ENCODE measurements at regions not wholly inside any gene's neighbourhood (a gene's known extent, or its start where the extent isn't known, plus 50 kb on each side); places are given as distances from the start of the nearest gene placed in this dataset.

GRCh38 chr4:164357957-164358356 is 396.0 kb upstream of the SMIM31 start:
- H3K36me3 ChIP-seq = no peaks in the 10 kb centered on the region
- no peaks in the 10 kb centered on the region for H3K27me3 ChIP-seq
- H3K4me1 ChIP-seq = no peaks in the 10 kb centered on the region
- intact Hi-C loops (cut with DNase I; ENCODE audit: low total_unique reads) = no loop called here
- H3K27ac ChIP-seq = no peak overlapping the region
- no peak overlapping the region for H3K4me3 ChIP-seq
- DNase-seq = no peak
- TF ChIP-seq CTCF (IDR thresholded peaks at IDR 0.05) = no peak
- no peak for TF ChIP-seq POLR2A (IDR thresholded peaks at IDR 0.05)
- no peak for TF ChIP-seq EP300 (IDR thresholded peaks at IDR 0.05)
- TF ChIP-seq POLR2AphosphoS5 (IDR thresholded peaks at IDR 0.05) = no peak
- WGBS, 5 donors = 36 to 47% (median 42%) methylated on average over 2 of the region's 2 CpGs
- no peaks in the 10 kb centered on the region for H3K9me3 ChIP-seq

DNA sequence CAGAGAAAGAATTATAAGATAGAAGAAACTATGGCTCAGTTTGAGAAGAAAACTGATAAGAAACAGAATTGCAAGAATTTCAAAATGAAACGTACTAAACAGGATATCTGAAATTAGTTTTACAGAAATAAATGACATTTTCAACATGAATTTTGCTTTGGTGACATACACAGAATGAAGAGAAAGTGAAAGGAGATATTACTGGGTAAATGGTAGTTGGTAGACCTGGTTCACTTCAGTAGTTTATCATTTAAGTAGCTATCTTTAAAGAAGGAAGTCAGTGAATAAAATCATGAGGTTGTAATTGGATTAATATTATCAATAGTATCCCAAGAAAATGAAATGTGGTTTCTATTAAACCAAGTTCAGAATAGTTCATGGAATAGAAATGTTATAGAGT is 395.5 kb upstream of the SMIM31 start:
- WGBS, 5 donors = 78 to 91% (median 81%) methylated on average over 1 of the region's 1 CpG
- H3K27ac ChIP-seq = no peak overlapping the region
- intact Hi-C loops (cut with DNase I; ENCODE audit: low total_unique reads) = no loop called here
- H3K36me3 ChIP-seq = no peaks in the 10 kb centered on the region
- no peaks in the 10 kb centered on the region for H3K4me1 ChIP-seq
- DNase-seq = no peak
- H3K27me3 ChIP-seq = no peaks in the 10 kb centered on the region
- H3K4me3 ChIP-seq = no peak overlapping the region
- no peaks in the 10 kb centered on the region for H3K9me3 ChIP-seq
- TF ChIP-seq EP300 (IDR thresholded peaks at IDR 0.05) (no peak), CTCF (IDR thresholded peaks at IDR 0.05) (no peak), POLR2AphosphoS5 (IDR thresholded peaks at IDR 0.05) (no peak)

DNA sequence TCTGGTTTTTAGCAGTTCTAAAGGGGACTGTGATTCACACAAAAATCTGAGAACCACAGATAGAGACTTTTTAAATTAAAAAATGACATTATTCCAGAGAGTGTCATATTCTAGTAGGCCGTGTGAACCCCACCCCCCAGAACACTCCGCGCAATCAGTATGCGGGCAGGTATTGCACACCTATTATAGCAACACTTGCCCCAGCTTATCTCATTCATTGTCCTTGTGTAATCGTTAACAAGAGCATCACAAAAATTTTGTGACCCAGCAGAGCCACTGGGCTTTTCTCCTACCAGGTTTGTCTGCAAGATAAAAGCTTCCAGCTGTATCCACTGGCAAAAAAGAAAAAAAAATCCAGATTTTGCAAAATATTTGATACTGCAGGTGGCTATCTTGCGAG is 394.1 kb upstream of the SMIM31 start:
- DNase-seq = no peak
- no peaks in the 10 kb centered on the region for H3K27me3 ChIP-seq
- H3K36me3 ChIP-seq = no peaks in the 10 kb centered on the region
- TF ChIP-seq POLR2A (IDR thresholded peaks at IDR 0.05) = no peak
- TF ChIP-seq POLR2AphosphoS5 (IDR thresholded peaks at IDR 0.05) = no peak
- TF ChIP-seq CTCF (IDR thresholded peaks at IDR 0.05) = no peak
- no peak for TF ChIP-seq EP300 (IDR thresholded peaks at IDR 0.05)
- intact Hi-C loops (cut with DNase I; ENCODE audit: low total_unique reads) = no loop called here
- H3K27ac ChIP-seq = no peak overlapping the region
- H3K9me3 ChIP-seq = no peaks in the 10 kb centered on the region
- no peaks in the 10 kb centered on the region for H3K4me1 ChIP-seq
- H3K4me3 ChIP-seq = no peak overlapping the region
- 66 to 76% (median 73%) methylated on average over 6 of the region's 6 CpGs for WGBS, 5 donors

DNA sequence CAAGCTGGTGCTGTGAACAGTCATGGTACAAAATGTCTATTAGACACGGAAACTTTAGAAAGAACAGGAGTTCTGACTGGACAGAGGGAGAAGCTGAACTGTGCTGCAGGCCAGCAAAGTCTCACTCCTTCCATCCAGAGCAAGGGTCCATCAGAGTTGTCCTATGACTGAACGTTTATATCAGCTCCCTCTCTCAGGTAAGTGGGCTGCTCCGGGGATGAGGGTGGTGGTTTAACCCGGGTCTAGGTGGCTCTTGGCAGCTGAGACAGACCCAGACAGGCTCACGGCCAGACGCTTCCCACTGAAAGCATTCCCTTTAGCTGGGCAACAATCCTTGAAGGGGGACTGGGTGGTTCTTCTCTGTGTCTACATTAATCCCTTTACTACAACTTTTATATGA is 385.0 kb upstream of the SMIM31 start:
- WGBS, 5 donors = 64 to 73% (median 72%) methylated on average over 6 of the region's 6 CpGs
- TF ChIP-seq POLR2A (IDR thresholded peaks at IDR 0.05) = no peak
- no peak for TF ChIP-seq EP300 (IDR thresholded peaks at IDR 0.05)
- TF ChIP-seq POLR2AphosphoS5 (IDR thresholded peaks at IDR 0.05) = no peak
- TF ChIP-seq CTCF (IDR thresholded peaks at IDR 0.05) = no peak
- no peaks in the 10 kb centered on the region for H3K9me3 ChIP-seq
- H3K4me1 ChIP-seq = no peaks in the 10 kb centered on the region
- no peak for DNase-seq
- no peaks in the 10 kb centered on the region for H3K36me3 ChIP-seq
- no peaks in the 10 kb centered on the region for H3K27me3 ChIP-seq
- no peak overlapping the region for H3K4me3 ChIP-seq
- intact Hi-C loops (cut with DNase I; ENCODE audit: low total_unique reads) = no loop called here
- H3K27ac ChIP-seq = no peak overlapping the region

Measured in stomach (tissue), 8 donors.